Ishikawa (cell line): ENCODE measurements at regions not wholly inside any gene's neighbourhood (a gene's known extent, or its start where the extent isn't known, plus 50 kb on each side); places are given as distances from the start of the nearest gene placed in this dataset.

Experiments
- CEBPB ChIP-seq: IDR thresholded peaks from 2 replicates; pipeline ENCODE4 v1.6.1; 2012
- EP300 ChIP-seq: IDR thresholded peaks from 2 replicates; pipeline ENCODE4 v1.6.1; 2012; ENCODE audit warnings: borderline replicate concordance
- NFIC ChIP-seq: IDR thresholded peaks from 2 replicates; pipeline ENCODE4 v1.6.1; 2012
- RAD21 ChIP-seq: IDR thresholded peaks from 2 replicates; pipeline ENCODE4 v1.6.1; 2012; ENCODE audit warnings: low read depth
- REST ChIP-seq: IDR thresholded peaks from 2 replicates; pipeline ENCODE4 v1.6.1; 2012; ENCODE audit warnings: low read depth, mild to moderate bottlenecking
- TAF1 ChIP-seq: IDR thresholded peaks from 2 replicates; pipeline ENCODE4 v1.6.1; 2012; ENCODE audit warnings: low read depth, mild to moderate bottlenecking
- TCF12 ChIP-seq: IDR thresholded peaks from 2 replicates; pipeline ENCODE4 v1.6.1; 2012; ENCODE audit warnings: low read depth
- YY1 ChIP-seq: IDR thresholded peaks from 2 replicates; pipeline ENCODE4 v1.6.1; 2012; ENCODE audit warnings: low read depth
- TF ChIP-seq, protein P1 (sequence below): IDR thresholded peaks from 2 replicates; pipeline ENCODE4 v1.6.1; 2012

DNA sequence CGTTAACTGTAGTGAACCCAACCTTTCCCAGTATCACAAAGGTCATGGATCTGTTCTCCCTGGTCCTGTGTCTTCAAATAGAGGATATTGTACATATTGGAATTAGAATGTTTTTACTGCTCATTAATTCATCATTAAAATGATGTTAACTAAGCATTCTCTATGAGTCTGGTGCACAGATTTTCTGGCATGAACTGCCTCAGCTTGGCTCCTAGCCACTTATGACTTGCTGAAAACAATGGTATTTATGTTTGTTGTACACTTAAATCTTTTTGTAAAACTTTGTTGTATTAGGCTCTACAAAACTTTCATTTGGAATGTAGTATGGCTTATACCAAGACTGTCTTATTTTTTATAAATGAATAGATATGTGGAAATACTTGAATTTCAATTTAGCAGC is 329.4 kb downstream of the TFEC start:
- TF ChIP-seq, protein P1, sequence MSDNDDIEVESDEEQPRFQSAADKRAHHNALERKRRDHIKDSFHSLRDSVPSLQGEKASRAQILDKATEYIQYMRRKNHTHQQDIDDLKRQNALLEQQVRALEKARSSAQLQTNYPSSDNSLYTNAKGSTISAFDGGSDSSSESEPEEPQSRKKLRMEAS, result no peak
- TF ChIP-seq YY1, result no peak
- TF ChIP-seq REST, result no peak
- no peak for TF ChIP-seq CEBPB
- TF ChIP-seq RAD21, result no peak
- TF ChIP-seq EP300, result no peak
- no peak for TF ChIP-seq TCF12
- TF ChIP-seq TAF1, result no peak
- no peak for TF ChIP-seq NFIC
